H1 (cell line): ENCODE measurements at regions not wholly inside any gene's neighbourhood (a gene's known extent, or its start where the extent isn't known, plus 50 kb on each side); places are given as distances from the start of the nearest gene placed in this dataset.
A peak's percentile ranks its signal among the peaks of the same experiment; 100 is the strongest.

ENCODE experiments used
- CTCF ChIA-PET: fragments of 300-600 bp; sonication (Branson Sonifier 250); formaldehyde crosslinking; loops from one replicate; lab custom pipeline; 2021; ENCODE audit not compliant: partially characterized antibody; lab: Charles Lee
- POLR2A ChIA-PET: fragments of 300-600 bp; sonication (Branson Sonifier 250); formaldehyde crosslinking; loops from one replicate; lab custom pipeline; 2021; ENCODE audit warnings: inconsistent platforms; ENCODE audit not compliant: partially characterized antibody; lab: Charles Lee
- DNase-seq, 2 experiments: peaks; one replicate each; pipeline versions ENCODE4 v3.0.0 to v3.0.0-alpha.2; 2010 to 2022; ENCODE audit warnings: low spot score in 2 of 2, low read depth in 1 of 2, mixed read lengths in 1 of 2
- FAIRE-seq: peaks from 2 replicates; lab custom pipeline; 2011; peaks lifted over from hg19 to GRCh38; lab: Jason Lieb, UNC
- H2AFZ ChIP-seq: 2 replicates; pipeline ENCODE4 v1.8.1; 2012; ENCODE audit warnings: low read length, inconsistent platforms
- H2AK5ac ChIP-seq: 2 replicates; pipeline ENCODE4 v1.6.1; 2013; ENCODE audit warnings: low read depth, low read length
- H2BK120ac ChIP-seq: replicated peaks from 2 replicates; pipeline ENCODE3; 2013; ENCODE audit warnings: low read depth, low read length, inconsistent platforms
- H2BK12ac ChIP-seq: 2 replicates; pipeline ENCODE4 v1.6.1; 2013; ENCODE audit warnings: low read depth, low read length
- H2BK15ac ChIP-seq: 2 replicates; pipeline ENCODE4 v1.6.1; 2013; ENCODE audit warnings: low read length
- H2BK20ac ChIP-seq: 2 replicates; pipeline ENCODE4 v1.6.1; 2013; ENCODE audit warnings: low read length
- H2BK5ac ChIP-seq: 2 replicates; pipeline ENCODE4 v1.6.1; 2013; ENCODE audit warnings: low read depth, low read length
- H3K14ac ChIP-seq: 2 replicates; pipeline ENCODE4 v1.6.1; 2013; ENCODE audit warnings: inconsistent platforms; ENCODE audit not compliant: insufficient read length
- H3K18ac ChIP-seq: 2 replicates; pipeline ENCODE4 v1.6.1; 2013; ENCODE audit warnings: low read length; ENCODE audit errors: extremely low read depth
- H3K23ac ChIP-seq: 2 replicates; pipeline ENCODE4 v1.6.1; 2013; ENCODE audit warnings: inconsistent platforms; ENCODE audit not compliant: insufficient read length
- H3K23me2 ChIP-seq: 2 replicates; pipeline ENCODE4 v1.6.1; 2013; ENCODE audit warnings: low read depth, low read length
- H3K27ac ChIP-seq: 2 replicates; pipeline ENCODE4 v1.6.1; 2011; ENCODE audit warnings: low read depth, low read length, inconsistent platforms
- H3K27me3 ChIP-seq, 4 experiments: replicated peaks in 1 of 4; 1 replicate in 1 of 4; 2 replicates in 3 of 4; pipeline versions ENCODE4 v1.6.1 to v1.8.1; 2011 to 2013; ENCODE audit warnings: low read length in 3 of 4, mild to moderate bottlenecking in 3 of 4, inconsistent platforms in 2 of 4, mixed read lengths in 2 of 4, moderate library complexity in 1 of 4; ENCODE audit not compliant: control insufficient read depth in 3 of 4, insufficient read depth in 3 of 4; ENCODE audit errors: extremely low read depth in 1 of 4
- H3K36me3 ChIP-seq, 4 experiments: 2 replicates each; pipeline versions ENCODE4 v1.6.1 to v1.8.1; 2011 to 2013; ENCODE audit warnings: mild to moderate bottlenecking in 4 of 4, low read length in 3 of 4, moderate library complexity in 2 of 4, control low read depth in 1 of 4, inconsistent platforms in 1 of 4; ENCODE audit not compliant: insufficient read depth in 4 of 4, control insufficient read depth in 2 of 4
- H3K4ac ChIP-seq: replicated peaks from 2 replicates; pipeline ENCODE3; 2013; ENCODE audit warnings: low read length, low read depth, mixed read lengths, inconsistent platforms; ENCODE audit not compliant: insufficient read length
- H3K4me1 ChIP-seq, 4 experiments: replicated peaks in 1 of 4; 1 replicate in 1 of 4; 2 replicates in 3 of 4; pipeline versions ENCODE4 v1.6.1 to v1.8.1; 2011 to 2013; ENCODE audit warnings: low read length in 3 of 4, inconsistent platforms in 2 of 4, mixed read lengths in 1 of 4; ENCODE audit not compliant: insufficient read depth in 4 of 4, control insufficient read depth in 3 of 4
- H3K4me2 ChIP-seq, 2 experiments: 2 replicates each; pipeline versions ENCODE4 v1.6.1 to v1.8.1; 2011 to 2013; ENCODE audit warnings: low read depth in 2 of 2, low read length in 2 of 2, control low read depth in 1 of 2, inconsistent platforms in 1 of 2, mild to moderate bottlenecking in 1 of 2; ENCODE audit not compliant: insufficient read depth in 1 of 2
- H3K4me3 ChIP-seq, 4 experiments: fragments of 200-600, 300-600 bp in 1 of 4; sonication (generic), shearing (Covaris generic), sonication (Bioruptor Twin) in 1 of 4; 2 replicates each; pipeline versions ENCODE4 v1.5.1 to v1.8.1; 2011 to 2016; ENCODE audit warnings: low read length in 4 of 4, low read depth in 3 of 4, control low read depth in 2 of 4, inconsistent platforms in 2 of 4, mild to moderate bottlenecking in 2 of 4, mixed read lengths in 1 of 4, moderate library complexity in 1 of 4; ENCODE audit not compliant: insufficient read depth in 2 of 4; ENCODE audit errors: extremely low read depth in 1 of 4
- H3K56ac ChIP-seq: replicated peaks from 2 replicates; pipeline ENCODE3; 2013; ENCODE audit warnings: low read depth, mild to moderate bottlenecking, mixed read lengths, low read length, inconsistent platforms; ENCODE audit not compliant: insufficient read length
- H3K79me1 ChIP-seq: 2 replicates; pipeline ENCODE4 v1.6.1; 2013; ENCODE audit warnings: low read depth, low read length, control low read depth
- H3K79me2 ChIP-seq, 2 experiments: 2 replicates each; pipeline versions ENCODE4 v1.6.1 to v1.8.1; 2012 to 2013; ENCODE audit warnings: low read length in 2 of 2, mild to moderate bottlenecking in 2 of 2, inconsistent platforms in 1 of 2; ENCODE audit not compliant: insufficient read depth in 2 of 2, control insufficient read depth in 1 of 2
- H3K9ac ChIP-seq, 4 experiments: replicated peaks in 1 of 4; 1 replicate in 1 of 4; 2 replicates in 3 of 4; pipeline versions ENCODE4 v1.6.1 to v1.8.1; 2011 to 2013; ENCODE audit warnings: low read depth in 3 of 4, low read length in 3 of 4, control low read depth in 2 of 4, mild to moderate bottlenecking in 2 of 4, moderate library complexity in 2 of 4, inconsistent platforms in 1 of 4; ENCODE audit errors: extremely low read depth in 1 of 4
- H3K9me3 ChIP-seq, 2 experiments: 2 replicates each; pipeline versions ENCODE4 v1.6.1 to v1.8.1; 2012 to 2013; ENCODE audit warnings: mild to moderate bottlenecking in 2 of 2, moderate library complexity in 2 of 2, control low read depth in 1 of 2, inconsistent platforms in 1 of 2, low read depth in 1 of 2, low read length in 1 of 2, mixed read lengths in 1 of 2; ENCODE audit not compliant: insufficient read depth in 2 of 2
- H4K20me1 ChIP-seq, 2 experiments: replicated peaks in 1 of 2; 2 replicates each; pipeline versions ENCODE3 to v1.8.1; 2011 to 2013; ENCODE audit warnings: inconsistent platforms in 2 of 2, low read length in 2 of 2, mild to moderate bottlenecking in 1 of 2; ENCODE audit not compliant: insufficient read depth in 2 of 2, control insufficient read depth in 1 of 2
- H4K5ac ChIP-seq: 2 replicates; pipeline ENCODE4 v1.6.1; 2013; ENCODE audit warnings: low read length, low read depth, mixed read lengths, inconsistent platforms; ENCODE audit not compliant: insufficient read length
- H4K8ac ChIP-seq: 2 replicates; pipeline ENCODE4 v1.8.0; 2013; ENCODE audit warnings: mild to moderate bottlenecking, moderate library complexity, low read length, inconsistent platforms; ENCODE audit not compliant: insufficient read depth; ENCODE audit errors: extremely low read depth
- H4K91ac ChIP-seq: replicated peaks from 2 replicates; pipeline ENCODE3; 2013; ENCODE audit warnings: low read length, mixed read lengths, inconsistent platforms; ENCODE audit not compliant: insufficient read length
- GABPA ChIP-seq: IDR thresholded peaks from 2 replicates; pipeline ENCODE4 v1.6.1; 2011; ENCODE audit warnings: mild to moderate bottlenecking, low read length, moderate library complexity, borderline replicate concordance; ENCODE audit not compliant: insufficient read depth
- SP2 ChIP-seq: IDR thresholded peaks from 2 replicates; pipeline ENCODE4 v1.6.1; 2012; ENCODE audit warnings: mild to moderate bottlenecking, low read length, inconsistent platforms
- whole genome bisulfite sequencing, 2 experiments: shearing (Covaris generic) in 1 of 2; methylation state at CpG; one replicate each; pipeline versions ENCODE4 v1.1.6 to v1.1.7; 2013 to 2015; ENCODE audit warnings: low lambda C conversion rate in 2 of 2, mixed read lengths in 2 of 2, inconsistent platforms in 1 of 2, low coverage in 1 of 2, missing lambda C conversion rate in 1 of 2; ENCODE audit not compliant: insufficient replicate concordance in 2 of 2, insufficient coverage in 1 of 2, insufficient read length in 1 of 2; ENCODE audit errors: extremely low coverage in 1 of 2, missing lambda C conversion rate in 1 of 2; 5-methylcytosine and 5-hydroxymethylcytosine counted together

- no peak overlapping the region for H3K4ac ChIP-seq
- H3K4me3 ChIP-seq: no peak overlapping the region
- DNase-seq: peak in 1 of 2 experiments; percentile 39
- no peak overlapping the region for H2BK5ac ChIP-seq
- no peak overlapping the region for H3K23ac ChIP-seq
- H3K79me1 ChIP-seq: no peaks in the 10 kb centered on the region
- no peak overlapping the region for H3K56ac ChIP-seq
- H3K18ac ChIP-seq: no peak overlapping the region
- H3K27me3 ChIP-seq: no peaks in the 10 kb centered on the region
- no peak overlapping the region for H4K91ac ChIP-seq
- H4K5ac ChIP-seq: no peak overlapping the region
- H4K20me1 ChIP-seq: no peaks in the 10 kb centered on the region
- H3K36me3 ChIP-seq: no peaks in the 10 kb centered on the region
- H4K8ac ChIP-seq: no peak overlapping the region
- H2AK5ac ChIP-seq: no peak overlapping the region
- H3K4me2 ChIP-seq: no peak overlapping the region
- H3K27ac ChIP-seq: no peak overlapping the region
- H2BK120ac ChIP-seq: no peak overlapping the region
- no peak overlapping the region for H2AFZ ChIP-seq
- no peaks in the 10 kb centered on the region for H3K23me2 ChIP-seq
- no peak overlapping the region for H2BK20ac ChIP-seq
- ChIA-PET CTCF (interaction anchor here (0.9 to 1.3 kb wide), 2 partner anchors 12 to 53 kb away, joined by 3 to 4 read pairs; no protein-coding TSS in a partner anchor), POLR2A (no interaction called here)
- no peaks in the 10 kb centered on the region for H3K4me1 ChIP-seq
- no peak overlapping the region for H2BK15ac ChIP-seq
- WGBS, 2 experiments: 94% methylated on average over 12 of the region's 12 CpGs; no CpG with 5 or more reads in 1 of the 2 experiments
- no peak overlapping the region for H3K9ac ChIP-seq
- H2BK12ac ChIP-seq: no peak overlapping the region
- FAIRE-seq: no peak
- H3K79me2 ChIP-seq: no peaks in the 10 kb centered on the region
- no peak overlapping the region for H3K14ac ChIP-seq
- H3K9me3 ChIP-seq: no peaks in the 10 kb centered on the region
- no peak for TF ChIP-seq GABPA
- TF ChIP-seq SP2: no peak
These were observed 437.9 kb downstream of the MATN1 start for GRCh38 chr1:30285501-30285932.
